Smooth muscle cell (in vitro differentiated cells): ENCODE measurements at regions not wholly inside any gene's neighbourhood (a gene's known extent, or its start where the extent isn't known, plus 50 kb on each side); places are given as distances from the start of the nearest gene placed in this dataset.

Experiments
- DNase-seq: peaks from one replicate; lab custom pipeline; 2025; ENCODE audit not compliant: unreplicated experiment; lab: John Stamatoyannopoulos, UW
- H2AFZ ChIP-seq: fragments of 200-600 bp; sonication (generic); 2 replicates; pipeline ENCODE4 v1.6.0; 2016; ENCODE audit warnings: antibody characterized with exemption, low read depth, mild to moderate bottlenecking
- H3F3A ChIP-seq: fragments of 200-600 bp; sonication (generic); 2 replicates; pipeline ENCODE4 v1.6.0; 2017; ENCODE audit warnings: antibody characterized with exemption, low read depth
- H3K27ac ChIP-seq: fragments of 200-600 bp; sonication (generic); 2 replicates; pipeline ENCODE4 v1.5.1; 2016; ENCODE audit warnings: low read depth, mild to moderate bottlenecking
- H3K27me3 ChIP-seq: fragments of 200-600 bp; sonication (generic); 2 replicates; pipeline ENCODE4 v1.6.1; 2016; ENCODE audit warnings: low read depth, mild to moderate bottlenecking
- H3K36me3 ChIP-seq: fragments of 200-600 bp; sonication (generic); 2 replicates; pipeline ENCODE4 v1.5.1; 2016; ENCODE audit warnings: low read depth
- H3K4me1 ChIP-seq: fragments of 200-600 bp; sonication (generic); 2 replicates; pipeline ENCODE4 v1.5.1; 2016; ENCODE audit warnings: low read depth
- H3K4me2 ChIP-seq: fragments of 200-600 bp; sonication (generic); 2 replicates; pipeline ENCODE4 v1.6.0; 2016; ENCODE audit warnings: mild to moderate bottlenecking
- H3K4me3 ChIP-seq: fragments of 200-600 bp; sonication (generic); 2 replicates; pipeline ENCODE4 v1.5.1; 2016; ENCODE audit warnings: mild to moderate bottlenecking
- H3K79me2 ChIP-seq: fragments of 200-600 bp; sonication (generic); 2 replicates; pipeline ENCODE4 v1.6.0; 2016; ENCODE audit warnings: low read depth, mild to moderate bottlenecking
- H3K9ac ChIP-seq: fragments of 200-600 bp; sonication (generic); 2 replicates; pipeline ENCODE4 v1.6.0; 2016; ENCODE audit warnings: low read depth
- H3K9me3 ChIP-seq: fragments of 200-600 bp; sonication (generic); replicated peaks from 2 replicates; pipeline ENCODE4 v1.5.1; 2016; ENCODE audit warnings: low read depth
- H4K20me1 ChIP-seq: fragments of 200-600 bp; sonication (generic); 2 replicates; pipeline ENCODE4 v1.6.0; 2016; ENCODE audit warnings: low read depth
- CTCF ChIP-seq: fragments of 200-600 bp; sonication (generic); IDR thresholded peaks from 2 replicates; pipeline ENCODE4 v1.5.1; 2017; ENCODE audit warnings: borderline replicate concordance, mild to moderate bottlenecking, antibody characterized with exemption; ENCODE audit not compliant: insufficient read depth, poor library complexity, severe bottlenecking
- WGBS: methylation state at CpG from one replicate; pipeline ENCODE4 v1.1.7; 2016; ENCODE audit warnings: low lambda C conversion rate; 5-methylcytosine and 5-hydroxymethylcytosine counted together

GRCh38 chr2:198347349-198347748, 543.0 kb downstream of the PLCL1 start:
- peak overlapping the region; percentile 8 for H3K4me2 ChIP-seq
- no peaks in the 10 kb centered on the region for H3F3A ChIP-seq
- H3K9me3 ChIP-seq: no peaks in the 10 kb centered on the region
- no peaks in the 10 kb centered on the region for H4K20me1 ChIP-seq
- H3K27me3 ChIP-seq: peaks cover 6% of the 10 kb centered on the region
- no peak overlapping the region for H3K27ac ChIP-seq
- no peak for TF ChIP-seq CTCF
- no peak overlapping the region for H2AFZ ChIP-seq
- DNase-seq: no peak
- no peak overlapping the region for H3K9ac ChIP-seq
- no peaks in the 10 kb centered on the region for H3K4me1 ChIP-seq
- no peak overlapping the region for H3K4me3 ChIP-seq
- 34% methylated on average over 3 of the region's 3 CpGs for WGBS
- H3K36me3 ChIP-seq: no peaks in the 10 kb centered on the region
- no peaks in the 10 kb centered on the region for H3K79me2 ChIP-seq

GRCh38 chr2:198343471-198343870, 539.1 kb downstream of the PLCL1 start:
- Histone ChIP-seq H3K4me3 (no peak overlapping the region), H3K27me3 (peaks cover 3% of the 10 kb centered on the region), H3K27ac (no peak overlapping the region), H3K4me2 (no peak overlapping the region), H3K9me3 (no peaks in the 10 kb centered on the region), H3F3A (no peaks in the 10 kb centered on the region), H3K4me1 (no peaks in the 10 kb centered on the region), H3K79me2 (no peaks in the 10 kb centered on the region), H2AFZ (no peak overlapping the region), H3K36me3 (no peaks in the 10 kb centered on the region), H4K20me1 (no peaks in the 10 kb centered on the region), H3K9ac (no peak overlapping the region)
- WGBS: 76% methylated on average over 1 of the region's 1 CpG
- DNase-seq: no peak
- TF ChIP-seq CTCF: no peak

GRCh38 chr2:198340846-198341245, 536.5 kb downstream of the PLCL1 start:
- Histone ChIP-seq H3K4me2 (no peak overlapping the region), H3F3A (no peaks in the 10 kb centered on the region), H3K4me1 (peaks cover 10% of the 10 kb centered on the region), H3K27ac (no peak overlapping the region), H3K9me3 (no peaks in the 10 kb centered on the region), H3K9ac (no peak overlapping the region), H3K27me3 (peaks cover 25% of the 10 kb centered on the region), H3K36me3 (no peaks in the 10 kb centered on the region), H3K4me3 (no peak overlapping the region), H3K79me2 (no peaks in the 10 kb centered on the region), H2AFZ (no peak overlapping the region), H4K20me1 (no peaks in the 10 kb centered on the region)
- TF ChIP-seq CTCF: no peak
- WGBS: 90% methylated on average over 2 of the region's 2 CpGs
- no peak for DNase-seq

GRCh38 chr2:198339116-198339515, 534.7 kb downstream of the PLCL1 start:
- Histone ChIP-seq H3K27ac (no peak overlapping the region), H3F3A (no peaks in the 10 kb centered on the region), H3K79me2 (no peaks in the 10 kb centered on the region), H2AFZ (no peak overlapping the region), H3K4me3 (no peak overlapping the region), H3K27me3 (peaks cover 25% of the 10 kb centered on the region), H3K4me1 (peaks cover 10% of the 10 kb centered on the region), H3K9me3 (no peaks in the 10 kb centered on the region), H3K9ac (no peak overlapping the region), H3K4me2 (no peak overlapping the region), H3K36me3 (no peaks in the 10 kb centered on the region), H4K20me1 (no peaks in the 10 kb centered on the region)
- WGBS: 87% methylated on average over 5 of the region's 5 CpGs
- no peak for DNase-seq
- TF ChIP-seq CTCF: no peak
